WERI-Rb-1 (cell line): ENCODE measurements at regions not wholly inside any gene's neighbourhood (a gene's known extent, or its start where the extent isn't known, plus 50 kb on each side); places are given as distances from the start of the nearest gene placed in this dataset.

Experiments
- DNase-seq: peaks from one replicate; pipeline ENCODE4 v3.0.0-alpha.2; 2020
- H3K27ac ChIP-seq: fragments of 250-450 bp; sonication (Bioruptor Pico); 2 replicates; pipeline ENCODE4 v1.5.1; 2020; ENCODE audit warnings: mild to moderate bottlenecking, moderate library complexity
- H3K27me3 ChIP-seq: fragments of 250-450 bp; sonication (Bioruptor Pico); 2 replicates; pipeline ENCODE4 v1.5.1; 2021; ENCODE audit warnings: mild to moderate bottlenecking, low read depth, moderate library complexity; ENCODE audit not compliant: insufficient read depth, severe bottlenecking
- H3K36me3 ChIP-seq: fragments of 250-450 bp; sonication (Bioruptor Pico); 2 replicates; pipeline ENCODE4 v1.5.1; 2020; ENCODE audit warnings: mild to moderate bottlenecking, moderate library complexity
- H3K4me3 ChIP-seq: 2 replicates; pipeline ENCODE4 v1.5.1; 2011; ENCODE audit warnings: low read depth, mild to moderate bottlenecking, control low read depth, low read length
- H3K9me3 ChIP-seq: fragments of 250-450 bp; sonication (Bioruptor Pico); 2 replicates; pipeline ENCODE4 v1.5.1; 2021; ENCODE audit warnings: mild to moderate bottlenecking, moderate library complexity; ENCODE audit not compliant: severe bottlenecking
- CTCF ChIP-seq: IDR thresholded peaks from 2 replicates; pipeline ENCODE4 v1.5.1; 2011; ENCODE audit warnings: low read depth, mild to moderate bottlenecking, control low read depth, inconsistent platforms, low read length

GRCh38 chr14:104238424-104239184 lies 100.2 kb downstream of the KIF26A start:
- no peak for TF ChIP-seq CTCF
- Histone ChIP-seq H3K27ac (no peak overlapping the region), H3K27me3 (no peaks in the 10 kb centered on the region), H3K9me3 (peaks cover 12% of the 10 kb centered on the region), H3K4me3 (no peak overlapping the region), H3K36me3 (no peaks in the 10 kb centered on the region)
- no peak for DNase-seq

- Histone ChIP-seq H3K27me3 (no peaks in the 10 kb centered on the region), H3K27ac (no peak overlapping the region), H3K9me3 (peaks cover 7% of the 10 kb centered on the region), H3K4me3 (no peak overlapping the region), H3K36me3 (no peaks in the 10 kb centered on the region)
- no peak for DNase-seq
- no peak for TF ChIP-seq CTCF
These were observed 100.9 kb downstream of the KIF26A start for GRCh38 chr14:104239185-104239775.

GRCh38 chr14:104239861-104240301 lies 101.5 kb downstream of the KIF26A start:
- Histone ChIP-seq H3K4me3 (no peak overlapping the region), H3K27me3 (no peaks in the 10 kb centered on the region), H3K36me3 (no peaks in the 10 kb centered on the region), H3K27ac (no peak overlapping the region), H3K9me3 (peaks cover 3% of the 10 kb centered on the region)
- TF ChIP-seq CTCF: no peak
- no peak for DNase-seq

- H3K36me3 ChIP-seq: no peaks in the 10 kb centered on the region
- H3K9me3 ChIP-seq: peaks cover 3% of the 10 kb centered on the region
- H3K27me3 ChIP-seq: no peaks in the 10 kb centered on the region
- no peak for DNase-seq
- H3K27ac ChIP-seq: no peak overlapping the region
- no peak overlapping the region for H3K4me3 ChIP-seq
- TF ChIP-seq CTCF: no peak
These were observed 102.2 kb downstream of the KIF26A start for GRCh38 chr14:104240434-104241157.

- no peak for TF ChIP-seq CTCF
- Histone ChIP-seq H3K27me3 (no peaks in the 10 kb centered on the region), H3K36me3 (no peaks in the 10 kb centered on the region), H3K9me3 (peaks cover 3% of the 10 kb centered on the region), H3K4me3 (no peak overlapping the region), H3K27ac (no peak overlapping the region)
- no peak for DNase-seq
These were observed 104.8 kb downstream of the KIF26A start for GRCh38 chr14:104243200-104243599.
